OCI-LY7 (cell line): ENCODE measurements at regions not wholly inside any gene's neighbourhood (a gene's known extent, or its start where the extent isn't known, plus 50 kb on each side); places are given as distances from the start of the nearest gene placed in this dataset.

Experiments
- BruUV-seq: library from RNA; stranded (reverse); fragments of 400-500 nt; replicated peaks from 2 replicates; lab custom pipeline; 2021; lab: Mats Ljungman, UMichigan
- CTCF ChIA-PET: fragments of 300-600 bp; sonication (Branson Sonifier 250); formaldehyde crosslinking; loops from one replicate; lab custom pipeline; 2022; ENCODE audit warnings: antibody characterized with exemption; ENCODE audit not compliant: unreplicated experiment; lab: Charles Lee
- POLR2A ChIA-PET: fragments of 300-600 bp; sonication (Branson Sonifier 250); formaldehyde crosslinking; loops from one replicate; lab custom pipeline; 2022; ENCODE audit warnings: antibody characterized with exemption; lab: Charles Lee
- DNase-seq: peaks from one replicate; pipeline ENCODE4 v3.0.0-alpha.2; 2015; ENCODE audit warnings: low spot score
- H2AFZ ChIP-seq: fragments of 200-600 bp; sonication (generic), shearing (Covaris generic); 2 replicates; pipeline ENCODE4 v1.6.1; 2014; ENCODE audit warnings: mild to moderate bottlenecking, antibody characterized with exemption, low read length, moderate library complexity
- H3K27ac ChIP-seq: fragments of 200-600 bp; sonication (generic); 2 replicates; pipeline ENCODE4 v1.5.1; 2014; ENCODE audit warnings: mixed run types, low read depth, mild to moderate bottlenecking, moderate library complexity, low read length, inconsistent platforms; ENCODE audit not compliant: poor library complexity, severe bottlenecking
- H3K36me3 ChIP-seq: fragments of 200-600 bp; sonication (generic); 2 replicates; pipeline ENCODE4 v1.6.1; 2014; ENCODE audit warnings: mild to moderate bottlenecking, antibody characterized with exemption, low read length, moderate library complexity, mixed read lengths; ENCODE audit not compliant: insufficient read depth
- H3K4me1 ChIP-seq: fragments of 200-600 bp; sonication (generic); 2 replicates; pipeline ENCODE4 v1.5.1; 2014; ENCODE audit warnings: mild to moderate bottlenecking, low read length; ENCODE audit not compliant: insufficient read depth, poor library complexity, severe bottlenecking
- H3K4me2 ChIP-seq: fragments of 200-600 bp; sonication (generic); 2 replicates; pipeline ENCODE4 v1.6.1; 2014; ENCODE audit warnings: mild to moderate bottlenecking, low read length
- H3K4me3 ChIP-seq: fragments of 200-600 bp; sonication (generic); 2 replicates; pipeline ENCODE4 v1.5.1; 2014; ENCODE audit warnings: mild to moderate bottlenecking, low read depth, low read length; ENCODE audit not compliant: poor library complexity, severe bottlenecking
- H3K79me2 ChIP-seq: fragments of 200-600 bp; sonication (generic); 2 replicates; pipeline ENCODE4 v1.6.1; 2016; ENCODE audit warnings: low read depth, mild to moderate bottlenecking, low read length, moderate library complexity, mixed read lengths; ENCODE audit not compliant: insufficient read depth
- H3K9me2 ChIP-seq: fragments of 200-600 bp; sonication (generic); 2 replicates; pipeline ENCODE4 v1.6.1; 2016; ENCODE audit warnings: mild to moderate bottlenecking, low read length, mixed read lengths; ENCODE audit not compliant: insufficient read depth
- H3K9me3 ChIP-seq: fragments of 200-600 bp; sonication (generic); 2 replicates; pipeline ENCODE4 v1.6.1; 2014; ENCODE audit warnings: mild to moderate bottlenecking, mixed run types, low read length, mixed read lengths
- H4K20me1 ChIP-seq: fragments of 200-600 bp; sonication (generic); 2 replicates; pipeline ENCODE4 v1.6.1; 2014; ENCODE audit warnings: mild to moderate bottlenecking, antibody characterized with exemption, low read length, moderate library complexity, mixed read lengths; ENCODE audit not compliant: insufficient read depth
- CTCF ChIP-seq: fragments of 200-600 bp; sonication (generic); conservative IDR thresholded peaks from 2 replicates; pipeline ENCODE4 v1.5.1; 2014; ENCODE audit warnings: mild to moderate bottlenecking, antibody characterized with exemption, low read length, moderate library complexity, mixed read lengths
- EZH2phosphoT487 ChIP-seq: fragments of 200-600 bp; sonication (generic); IDR thresholded peaks from 2 replicates; pipeline ENCODE4 v1.6.1; 2018; ENCODE audit warnings: low read depth, borderline replicate concordance, mild to moderate bottlenecking, mixed run types, antibody characterized with exemption, low read length, moderate library complexity, mixed read lengths
- intact Hi-C: fragments of 100-400 bp; cut with micrococcal nuclease; formaldehyde crosslinking; loops from one replicate; pipeline ENCODE4 v1.10.0; 2022; ENCODE audit not compliant: unreplicated experiment

GRCh38 chr9:75445144-75445543 lies 356.8 kb downstream of the OSTF1 start:
- no peak for DNase-seq
- BruUV-seq = no TSS peak
- Histone ChIP-seq H3K36me3 (no peaks in the 10 kb centered on the region), H3K79me2 (no peaks in the 10 kb centered on the region), H3K4me1 (no peaks in the 10 kb centered on the region), H3K4me3 (no peak overlapping the region), H4K20me1 (no peaks in the 10 kb centered on the region), H2AFZ (no peak overlapping the region), H3K9me3 (no peaks in the 10 kb centered on the region), H3K4me2 (no peak overlapping the region), H3K27ac (no peak overlapping the region), H3K9me2 (no peaks in the 10 kb centered on the region)
- TF ChIP-seq EZH2phosphoT487 (no peak), CTCF (no peak)
- ChIA-PET CTCF (no interaction called here), POLR2A (interaction anchor here (0.7 to 1.5 kb wide), 2 partner anchors 10 to 75 kb away, joined by 3 to 4 read pairs; no protein-coding TSS in a partner anchor)
- intact Hi-C loops = no loop called here

- Histone ChIP-seq H3K9me2 (no peaks in the 10 kb centered on the region), H2AFZ (no peak overlapping the region), H3K79me2 (no peaks in the 10 kb centered on the region), H3K27ac (no peak overlapping the region), H4K20me1 (no peaks in the 10 kb centered on the region), H3K4me2 (no peak overlapping the region), H3K9me3 (no peaks in the 10 kb centered on the region), H3K4me1 (no peaks in the 10 kb centered on the region), H3K36me3 (no peaks in the 10 kb centered on the region), H3K4me3 (no peak overlapping the region)
- ChIA-PET CTCF (no interaction called here), POLR2A (no interaction called here)
- DNase-seq = no peak
- intact Hi-C loops = no loop called here
- no TSS peak for BruUV-seq
- TF ChIP-seq EZH2phosphoT487 (no peak), CTCF (no peak)
Measured at GRCh38 chr9:75447281-75447680, 359.0 kb downstream of the OSTF1 start.

GRCh38 chr9:75448281-75448680 lies 360.0 kb downstream of the OSTF1 start:
- DNase-seq = no peak
- H3K9me2 ChIP-seq = no peaks in the 10 kb centered on the region
- H3K9me3 ChIP-seq = no peaks in the 10 kb centered on the region
- BruUV-seq = no TSS peak
- H2AFZ ChIP-seq = no peak overlapping the region
- H3K79me2 ChIP-seq = no peaks in the 10 kb centered on the region
- H3K4me1 ChIP-seq = no peaks in the 10 kb centered on the region
- ChIA-PET CTCF (no interaction called here), POLR2A (interaction anchor here (0.5 to 0.6 kb wide), 2 partner anchors 656 to 694 kb away, joined by 3 read pairs; no protein-coding TSS in a partner anchor)
- TF ChIP-seq EZH2phosphoT487 = no peak
- TF ChIP-seq CTCF = no peak
- H3K27ac ChIP-seq = no peak overlapping the region
- H3K4me3 ChIP-seq = no peak overlapping the region
- H4K20me1 ChIP-seq = no peaks in the 10 kb centered on the region
- intact Hi-C loops = no loop called here
- no peak overlapping the region for H3K4me2 ChIP-seq
- H3K36me3 ChIP-seq = no peaks in the 10 kb centered on the region
